GM12892 (cell line): ENCODE measurements at regions not wholly inside any gene's neighbourhood (a gene's known extent, or its start where the extent isn't known, plus 50 kb on each side); places are given as distances from the start of the nearest gene placed in this dataset.

Source experiments
- POLR2A ChIP-seq: IDR thresholded peaks from 2 replicates; pipeline ENCODE4 v1.6.1; 2011; ENCODE audit warnings: low read depth, low read length, control low read depth
- POLR2AphosphoS5 ChIP-seq: IDR thresholded peaks from 2 replicates; pipeline ENCODE4 v1.6.1; 2011; ENCODE audit warnings: low read depth, low read length, control low read depth

GRCh38 chr3:137191951-137192350 is 234.2 kb downstream of the IL20RB start:
- TF ChIP-seq POLR2AphosphoS5, result no peak
- no peak for TF ChIP-seq POLR2A
